Large intestine (tissue), 3 donors: ENCODE measurements at regions not wholly inside any gene's neighbourhood (a gene's known extent, or its start where the extent isn't known, plus 50 kb on each side); places are given as distances from the start of the nearest gene placed in this dataset.

Experiments used
- DNase-seq, 2 donors: peaks; one replicate each; pipeline versions ENCODE4 v3.0.0 to v3.0.0-alpha.2; 2013
- H3K27ac ChIP-seq: one replicate; pipeline ENCODE4 v1.5.1; 2013; ENCODE audit warnings: low read length
- H3K27me3 ChIP-seq: 2 replicates; pipeline ENCODE4 v1.6.1; 2013; ENCODE audit warnings: low read length; ENCODE audit not compliant: control insufficient read depth, insufficient read depth
- H3K36me3 ChIP-seq: 2 replicates; pipeline ENCODE4 v1.6.1; 2013; ENCODE audit warnings: low read length; ENCODE audit not compliant: control insufficient read depth, insufficient read depth
- H3K4me1 ChIP-seq: one replicate; pipeline ENCODE4 v1.6.1; 2013; ENCODE audit warnings: low read length; ENCODE audit not compliant: control insufficient read depth, insufficient read depth
- H3K4me3 ChIP-seq: one replicate; pipeline ENCODE4 v1.5.1; 2013; ENCODE audit warnings: low read length
- H3K9me3 ChIP-seq: one replicate; pipeline ENCODE4 v1.6.1; 2013; ENCODE audit warnings: mild to moderate bottlenecking, low read depth, low read length, moderate library complexity; ENCODE audit not compliant: control insufficient read depth
- WGBS: methylation state at CpG from one replicate; pipeline ENCODE4 v1.1.5; 2013; ENCODE audit warnings: low lambda C conversion rate; ENCODE audit not compliant: insufficient coverage; 5-methylcytosine and 5-hydroxymethylcytosine counted together

DNA sequence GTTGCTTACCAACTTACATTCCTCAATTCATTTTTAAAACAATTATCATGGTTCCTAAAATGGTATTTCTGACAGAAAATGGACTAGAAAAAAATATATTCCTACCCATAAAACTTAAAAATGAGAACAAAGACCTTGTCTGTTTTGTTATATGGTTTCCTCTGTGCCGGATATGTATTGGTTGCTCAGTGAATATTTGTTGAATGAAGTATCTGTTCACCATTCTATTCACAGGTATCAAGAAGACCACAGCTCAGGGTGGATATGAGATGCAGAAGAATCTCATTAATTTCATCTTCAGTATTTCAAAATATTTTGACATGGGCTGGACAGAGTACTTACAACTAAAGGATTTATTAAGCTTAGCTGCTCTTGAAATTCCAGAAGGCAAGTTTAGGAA lies 58.1 kb downstream of the TUSC7 start:
- no peak overlapping the region for H3K4me3 ChIP-seq
- DNase-seq: no peak
- WGBS: no CpG with 5 or more reads among the region's 1 CpG

DNA sequence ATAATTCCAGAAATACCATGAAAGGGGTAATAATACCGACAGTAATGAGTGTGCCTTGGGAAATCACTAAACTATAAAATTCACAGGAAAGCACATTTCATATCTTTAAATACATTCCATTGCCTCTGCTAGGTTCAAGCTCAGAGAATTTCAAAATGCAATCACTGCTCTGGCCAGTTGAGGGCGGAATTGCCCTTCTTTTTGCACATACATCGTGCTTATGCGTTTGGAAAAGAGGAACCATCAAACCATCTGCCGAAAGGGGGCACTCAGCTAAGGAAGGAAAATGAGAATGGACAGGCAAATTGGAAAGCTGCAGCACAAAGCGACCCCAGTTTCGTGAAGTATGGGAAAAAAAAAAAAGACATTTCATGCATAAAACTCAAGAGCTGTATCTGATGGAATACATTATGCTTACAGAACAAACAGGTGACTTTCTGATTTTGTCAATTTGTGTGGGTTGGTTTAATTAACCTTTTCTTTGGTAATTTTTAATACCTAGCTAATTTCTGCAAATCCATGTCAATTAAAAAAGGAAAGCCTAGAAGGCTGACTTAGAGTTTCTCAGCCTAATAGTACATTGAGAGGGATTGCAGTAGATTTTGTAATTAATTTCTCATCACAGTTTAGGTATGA lies 61.4 kb downstream of the TUSC7 start:
- no peak overlapping the region for H3K27ac ChIP-seq
- H3K27me3 ChIP-seq: no peaks in the 10 kb centered on the region
- H3K4me1 ChIP-seq: no peaks in the 10 kb centered on the region
- WGBS: 0% methylated on average over 2 of the region's 7 CpGs
- DNase-seq: peak; percentile 51 to 61
- H3K36me3 ChIP-seq: no peaks in the 10 kb centered on the region
- no peak overlapping the region for H3K4me3 ChIP-seq
- no peaks in the 10 kb centered on the region for H3K9me3 ChIP-seq

More for the DNA sequence above, 58.1 kb downstream of the TUSC7 start:
- no peak overlapping the region for H3K27ac ChIP-seq
- H3K9me3 ChIP-seq: no peaks in the 10 kb centered on the region
- no peaks in the 10 kb centered on the region for H3K27me3 ChIP-seq
- no peaks in the 10 kb centered on the region for H3K36me3 ChIP-seq
- H3K4me1 ChIP-seq: no peaks in the 10 kb centered on the region

DNA sequence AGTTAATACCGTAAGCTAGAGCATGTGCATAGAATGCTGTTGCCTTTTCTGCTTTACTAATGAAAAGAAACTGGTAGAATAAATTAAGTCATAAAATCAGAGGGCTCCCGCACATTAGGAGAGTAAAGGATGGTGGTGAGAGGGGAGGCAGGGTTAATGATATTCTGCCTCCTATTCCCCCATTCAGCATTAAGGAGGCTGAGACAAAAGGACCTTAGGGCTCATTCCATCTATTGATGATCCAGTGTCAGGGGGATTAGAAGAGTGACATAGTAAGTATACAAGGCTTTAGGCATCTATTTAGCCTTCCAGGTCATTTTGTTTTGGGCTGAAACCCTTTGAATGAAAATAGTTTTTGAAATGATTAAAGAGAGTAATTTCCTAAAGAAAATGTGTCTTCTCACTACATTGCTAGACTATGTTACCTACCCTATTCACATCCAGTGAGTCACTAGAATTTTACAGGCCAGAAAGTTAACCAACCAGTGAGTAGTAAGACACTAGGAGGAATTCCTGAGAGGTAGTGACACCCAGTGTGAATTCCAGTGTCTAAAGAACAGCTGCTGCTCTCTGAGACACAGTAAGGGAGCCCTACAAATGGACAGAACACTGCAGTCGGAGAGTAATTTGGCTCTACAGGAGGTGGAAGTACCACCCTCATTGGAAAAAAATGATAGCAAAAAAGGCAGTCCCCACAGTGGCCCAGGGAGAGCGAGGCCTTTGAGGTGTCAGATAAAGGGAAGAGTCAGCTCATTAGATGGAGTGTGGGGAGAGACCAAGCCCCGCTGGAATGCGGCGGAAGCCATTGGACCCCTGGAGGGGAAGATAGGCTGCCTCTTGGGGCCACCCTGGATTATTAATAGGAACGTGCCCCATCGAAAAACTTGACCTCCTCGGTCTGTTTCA lies 67.6 kb downstream of the TUSC7 start:
- WGBS: 93% methylated on average over 3 of the region's 10 CpGs
- H3K27me3 ChIP-seq: no peaks in the 10 kb centered on the region
- H3K36me3 ChIP-seq: no peaks in the 10 kb centered on the region
- DNase-seq: no peak
- H3K4me1 ChIP-seq: no peaks in the 10 kb centered on the region
- no peaks in the 10 kb centered on the region for H3K9me3 ChIP-seq
- H3K27ac ChIP-seq: no peak overlapping the region
- H3K4me3 ChIP-seq: no peak overlapping the region

DNA sequence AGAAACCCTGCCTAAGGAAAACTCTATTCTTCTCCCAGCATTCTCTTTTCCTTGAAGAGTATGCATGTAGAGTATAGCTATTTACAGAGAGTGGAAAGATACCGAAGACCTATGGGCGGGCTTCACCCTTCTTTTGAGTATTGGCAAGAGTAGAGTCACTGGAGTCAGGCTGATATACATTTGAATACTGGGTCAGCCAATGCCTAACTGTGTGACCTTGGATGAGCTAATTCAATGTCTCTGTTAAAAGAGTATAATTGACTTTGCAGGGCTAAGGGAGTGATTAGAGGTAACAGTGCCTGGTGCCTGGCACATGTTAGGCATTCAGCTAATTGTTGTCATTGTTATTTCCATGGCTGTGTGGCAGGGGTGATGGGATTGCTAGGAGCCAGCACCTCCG lies 75.6 kb downstream of the TUSC7 start:
- H3K4me3 ChIP-seq: no peak overlapping the region
- H3K9me3 ChIP-seq: no peaks in the 10 kb centered on the region
- no CpG with 5 or more reads among the region's 3 CpGs for WGBS
- no peaks in the 10 kb centered on the region for H3K36me3 ChIP-seq
- DNase-seq: no peak
- H3K27me3 ChIP-seq: no peaks in the 10 kb centered on the region
- no peaks in the 10 kb centered on the region for H3K4me1 ChIP-seq
- H3K27ac ChIP-seq: no peak overlapping the region

DNA sequence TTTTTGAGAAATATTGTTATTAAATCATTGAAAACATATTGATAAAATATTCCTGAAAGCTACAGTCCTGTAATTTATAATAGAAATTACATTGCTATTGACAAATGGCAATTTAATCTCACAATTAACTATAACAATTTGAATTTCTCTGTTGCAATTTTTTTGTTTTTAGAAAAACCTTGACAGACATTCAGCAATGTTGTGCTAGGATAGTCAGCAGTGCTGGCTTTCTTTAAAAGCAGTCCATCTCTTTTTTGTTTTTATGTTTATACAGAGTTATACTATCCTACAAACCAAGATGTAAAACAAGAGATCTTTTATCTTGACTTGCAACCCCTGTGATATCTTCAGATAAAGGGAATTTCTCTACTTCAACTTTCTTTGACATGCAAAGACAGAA lies 93.1 kb downstream of the TUSC7 start:
- H3K36me3 ChIP-seq: no peaks in the 10 kb centered on the region
- H3K9me3 ChIP-seq: no peaks in the 10 kb centered on the region
- no peaks in the 10 kb centered on the region for H3K4me1 ChIP-seq
- no peak overlapping the region for H3K4me3 ChIP-seq
- DNase-seq: no peak
- no peak overlapping the region for H3K27ac ChIP-seq
- H3K27me3 ChIP-seq: no peaks in the 10 kb centered on the region

DNA sequence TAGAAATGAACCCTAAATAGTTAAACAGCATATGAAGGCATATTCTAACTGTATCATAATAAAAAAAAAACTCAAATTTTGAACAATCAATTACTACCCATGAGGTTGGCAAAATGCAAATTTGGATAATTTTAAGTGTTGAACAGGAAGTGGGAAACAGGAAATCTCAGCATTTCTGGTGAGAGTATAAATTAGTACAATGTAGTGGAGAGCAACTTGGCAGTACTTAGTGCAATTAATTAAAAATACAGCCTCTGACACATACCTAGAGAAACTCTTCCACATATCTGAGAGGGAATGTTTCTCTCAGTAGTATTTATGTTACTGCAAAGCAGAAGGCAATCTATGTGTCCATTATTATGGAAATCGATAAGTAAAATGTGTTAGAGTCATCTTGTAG lies 96.8 kb downstream of the TUSC7 start:
- Histone ChIP-seq H3K36me3 (no peaks in the 10 kb centered on the region), H3K27me3 (no peaks in the 10 kb centered on the region), H3K27ac (no peak overlapping the region), H3K9me3 (no peaks in the 10 kb centered on the region), H3K4me3 (no peak overlapping the region), H3K4me1 (no peaks in the 10 kb centered on the region)
- DNase-seq: no peak
- no CpG with 5 or more reads among the region's 1 CpG for WGBS

DNA sequence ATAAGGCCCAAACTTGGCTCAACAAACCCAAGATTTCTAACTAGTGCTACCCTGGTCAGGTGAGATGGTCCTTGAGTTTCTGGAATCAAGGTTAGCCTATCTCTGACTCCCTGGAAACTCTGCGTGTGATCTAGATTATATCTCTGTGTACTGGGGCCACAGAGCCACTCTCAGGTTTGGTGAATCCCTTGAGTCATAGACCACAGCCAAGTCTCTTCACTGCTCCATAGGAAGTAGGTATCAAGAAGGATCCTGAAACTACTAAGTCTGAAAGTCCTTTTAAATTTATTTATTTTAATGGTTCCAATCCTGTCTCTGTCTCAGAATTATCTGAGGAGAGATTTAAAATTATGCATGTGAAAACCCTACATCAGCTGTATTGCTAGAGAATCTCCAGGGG lies 99.1 kb downstream of the TUSC7 start:
- Histone ChIP-seq H3K27ac (no peak overlapping the region), H3K9me3 (no peaks in the 10 kb centered on the region), H3K27me3 (no peaks in the 10 kb centered on the region), H3K4me1 (no peaks in the 10 kb centered on the region), H3K4me3 (no peak overlapping the region), H3K36me3 (no peaks in the 10 kb centered on the region)
- no peak for DNase-seq
- WGBS: no CpG with 5 or more reads among the region's 1 CpG

DNA sequence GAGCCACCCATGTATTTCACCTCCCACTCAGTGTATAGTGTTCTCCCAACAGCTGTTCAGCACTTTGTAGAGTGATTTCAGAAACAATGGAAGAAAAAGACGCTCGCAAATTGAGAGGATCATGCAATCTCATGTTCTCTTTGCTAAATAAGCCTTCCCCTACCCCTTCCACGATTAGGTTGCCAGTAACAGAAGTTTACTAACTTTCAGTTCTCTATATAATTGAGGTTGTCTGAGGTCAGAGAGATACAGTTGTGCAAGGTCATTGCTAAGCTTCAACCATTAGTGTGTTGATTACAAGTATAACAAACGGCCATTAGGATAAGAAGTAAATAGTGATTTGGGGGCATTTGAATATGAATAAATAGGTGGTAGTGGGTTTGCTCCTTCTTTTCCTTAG lies 99.6 kb downstream of the TUSC7 start:
- Histone ChIP-seq H3K9me3 (no peaks in the 10 kb centered on the region), H3K4me3 (no peak overlapping the region), H3K27ac (no peak overlapping the region), H3K27me3 (no peaks in the 10 kb centered on the region), H3K4me1 (no peaks in the 10 kb centered on the region), H3K36me3 (no peaks in the 10 kb centered on the region)
- no peak for DNase-seq
- no CpG with 5 or more reads among the region's 4 CpGs for WGBS

DNA sequence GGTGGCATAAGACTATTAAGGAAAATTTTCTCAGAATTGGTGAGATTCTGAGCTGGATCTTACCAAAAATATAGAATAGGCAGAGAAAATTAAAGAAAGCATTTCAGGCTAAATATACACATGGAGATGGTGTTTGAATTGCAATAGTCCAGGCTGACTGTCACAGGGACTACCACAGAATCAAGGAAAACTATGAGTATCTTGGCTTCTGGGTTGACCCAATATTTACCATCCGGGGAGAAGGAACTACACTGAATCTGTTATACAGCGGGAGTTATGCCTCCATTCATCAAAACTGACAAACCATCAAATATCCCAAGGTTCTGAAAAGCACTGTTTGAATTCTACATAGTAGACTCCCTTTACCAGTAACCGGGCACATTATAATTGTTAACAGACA lies 102.2 kb downstream of the TUSC7 start:
- DNase-seq: no peak
- Histone ChIP-seq H3K27me3 (no peaks in the 10 kb centered on the region), H3K36me3 (no peaks in the 10 kb centered on the region), H3K4me1 (no peaks in the 10 kb centered on the region), H3K4me3 (no peak overlapping the region), H3K9me3 (no peaks in the 10 kb centered on the region), H3K27ac (no peak overlapping the region)
- no CpG with 5 or more reads among the region's 3 CpGs for WGBS

DNA sequence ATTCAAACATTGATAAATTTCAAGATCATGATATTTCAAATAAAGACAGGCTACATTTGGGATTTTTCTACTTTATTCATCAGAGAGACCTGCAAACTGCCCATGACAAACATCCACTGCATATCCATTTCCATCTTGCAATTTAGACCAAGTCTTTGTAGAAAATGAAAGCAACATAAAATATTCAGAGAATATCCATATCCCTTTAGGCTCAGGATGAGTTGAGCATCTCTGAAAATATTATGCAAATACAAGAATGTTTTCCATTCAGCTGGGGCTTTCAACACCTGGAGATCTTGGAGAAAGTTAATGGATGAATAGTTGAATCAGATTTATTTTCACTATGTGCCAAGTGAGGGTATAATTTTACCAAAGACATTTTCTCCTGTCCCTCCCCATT lies 103.4 kb downstream of the TUSC7 start:
- H3K9me3 ChIP-seq: no peaks in the 10 kb centered on the region
- H3K4me1 ChIP-seq: no peaks in the 10 kb centered on the region
- no peak overlapping the region for H3K27ac ChIP-seq
- H3K4me3 ChIP-seq: no peak overlapping the region
- no peak for DNase-seq
- no peaks in the 10 kb centered on the region for H3K36me3 ChIP-seq
- H3K27me3 ChIP-seq: no peaks in the 10 kb centered on the region

DNA sequence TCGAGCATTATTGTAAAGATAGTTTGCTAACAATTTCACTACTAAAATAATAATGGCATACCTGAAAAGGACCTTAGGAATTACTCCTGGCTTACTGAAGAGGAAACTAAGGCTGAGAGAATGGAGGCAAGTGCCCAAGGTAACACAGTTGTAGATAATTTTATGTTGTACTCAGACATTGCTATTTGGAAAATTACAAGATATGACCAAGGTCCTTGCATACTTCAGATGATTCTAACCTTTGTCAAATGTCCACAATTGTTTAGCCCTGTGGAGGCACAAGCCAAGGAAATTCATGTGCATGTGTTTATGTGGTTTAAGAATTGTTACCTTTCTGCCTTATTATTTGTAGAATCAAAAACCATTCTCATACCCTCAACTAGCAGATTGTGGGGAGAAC lies 105.7 kb downstream of the TUSC7 start:
- no peaks in the 10 kb centered on the region for H3K27me3 ChIP-seq
- whole genome bisulfite sequencing: 86% methylated on average over 1 of the region's 1 CpG
- H3K9me3 ChIP-seq: no peaks in the 10 kb centered on the region
- no peaks in the 10 kb centered on the region for H3K4me1 ChIP-seq
- H3K36me3 ChIP-seq: no peaks in the 10 kb centered on the region
- DNase-seq: no peak
- H3K4me3 ChIP-seq: no peak overlapping the region
- no peak overlapping the region for H3K27ac ChIP-seq
